ENCODE measurements at regions not wholly inside any gene's neighbourhood (a gene's known extent, or its start where the extent isn't known, plus 50 kb on each side); places are given as distances from the start of the nearest gene placed in this dataset.

DNA sequence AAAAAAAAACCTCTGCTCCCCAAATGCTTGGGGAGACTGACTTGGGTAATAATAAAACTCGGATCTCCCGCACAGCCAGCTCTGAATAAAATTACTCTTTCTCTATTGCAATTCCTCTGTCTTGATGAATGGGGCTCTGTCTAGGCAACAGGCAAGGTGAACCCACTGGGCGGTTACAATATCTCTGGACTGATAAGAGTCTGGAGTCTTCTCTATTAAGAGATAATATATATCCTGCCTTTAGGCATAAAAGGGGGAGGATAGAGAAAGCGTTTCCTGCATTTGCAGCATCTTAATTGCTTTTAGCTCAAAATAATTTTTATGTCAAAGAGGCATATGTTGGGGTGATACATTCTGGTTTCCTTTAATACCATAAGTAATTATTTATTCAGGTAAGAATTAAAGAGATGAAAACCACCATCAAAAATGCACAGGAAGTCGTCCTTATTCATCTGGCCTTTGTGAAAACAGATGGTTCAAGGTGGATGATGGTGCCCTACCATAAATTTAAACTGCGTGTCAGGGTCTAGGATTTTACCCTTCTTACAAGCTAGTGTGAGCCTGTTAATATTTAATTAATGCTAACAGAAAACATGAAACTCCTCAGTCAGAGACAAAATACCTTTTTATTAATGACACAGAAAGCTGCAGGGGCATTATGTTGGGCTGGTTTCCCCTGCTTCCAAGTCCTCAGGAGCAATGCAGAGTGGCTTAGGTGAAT is 736.8 kb downstream of the SOCS6 start:
- TF ChIP-seq, protein P1, sequence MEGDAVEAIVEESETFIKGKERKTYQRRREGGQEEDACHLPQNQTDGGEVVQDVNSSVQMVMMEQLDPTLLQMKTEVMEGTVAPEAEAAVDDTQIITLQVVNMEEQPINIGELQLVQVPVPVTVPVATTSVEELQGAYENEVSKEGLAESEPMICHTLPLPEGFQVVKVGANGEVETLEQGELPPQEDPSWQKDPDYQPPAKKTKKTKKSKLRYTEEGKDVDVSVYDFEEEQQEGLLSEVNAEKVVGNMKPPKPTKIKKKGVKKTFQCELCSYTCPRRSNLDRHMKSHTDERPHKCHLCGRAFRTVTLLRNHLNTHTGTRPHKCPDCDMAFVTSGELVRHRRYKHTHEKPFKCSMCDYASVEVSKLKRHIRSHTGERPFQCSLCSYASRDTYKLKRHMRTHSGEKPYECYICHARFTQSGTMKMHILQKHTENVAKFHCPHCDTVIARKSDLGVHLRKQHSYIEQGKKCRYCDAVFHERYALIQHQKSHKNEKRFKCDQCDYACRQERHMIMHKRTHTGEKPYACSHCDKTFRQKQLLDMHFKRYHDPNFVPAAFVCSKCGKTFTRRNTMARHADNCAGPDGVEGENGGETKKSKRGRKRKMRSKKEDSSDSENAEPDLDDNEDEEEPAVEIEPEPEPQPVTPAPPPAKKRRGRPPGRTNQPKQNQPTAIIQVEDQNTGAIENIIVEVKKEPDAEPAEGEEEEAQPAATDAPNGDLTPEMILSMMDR (conservative IDR thresholded peaks at IDR 0.05 in 1 of 2, IDR thresholded peaks at IDR 0.05 in 1 of 2; ENCODE audit: extremely low read depth in 1 of 2, insufficient read depth in 1 of 2, low read depth in 1 of 2, low read length in 2 of 2): no peak
- no peak for TF ChIP-seq EZH2 (IDR thresholded peaks at IDR 0.05; ENCODE audit: borderline replicate concordance, low read length)

Data from mammary epithelial cell (primary cell).